Osteoblast (primary cell): ENCODE measurements at regions not wholly inside any gene's neighbourhood (a gene's known extent, or its start where the extent isn't known, plus 50 kb on each side); places are given as distances from the start of the nearest gene placed in this dataset.
"Not testable (repeated sequence)": the region's sequence is repeated elsewhere in the genome, so short reads cannot be mapped to it uniquely, and the experiment has no call there.

ENCODE experiments used
- DNase-seq: peaks from one replicate; pipeline ENCODE4 v3.0.0; 2011; ENCODE audit warnings: low spot score, mixed read lengths; ENCODE audit not compliant: insufficient read length; ENCODE audit errors: missing footprints
- H2AFZ ChIP-seq: 2 replicates; pipeline ENCODE4 v1.6.0; 2011; ENCODE audit warnings: mild to moderate bottlenecking, low read length
- H3K27ac ChIP-seq: 2 replicates; pipeline ENCODE4 v1.5.1; 2011; ENCODE audit warnings: mild to moderate bottlenecking, low read depth, low read length, moderate library complexity
- H3K27me3 ChIP-seq: 2 replicates; pipeline ENCODE4 v1.6.0; 2012; ENCODE audit warnings: mild to moderate bottlenecking, control low read depth, inconsistent platforms, low read length, moderate library complexity; ENCODE audit not compliant: insufficient read depth
- H3K36me3 ChIP-seq: 2 replicates; pipeline ENCODE4 v1.5.1; 2011; ENCODE audit warnings: mild to moderate bottlenecking, low read length, control low read depth, moderate library complexity; ENCODE audit not compliant: insufficient read depth
- H3K4me1 ChIP-seq: 2 replicates; pipeline ENCODE4 v1.5.1; 2011; ENCODE audit warnings: mild to moderate bottlenecking, low read length, control low read depth, moderate library complexity; ENCODE audit not compliant: insufficient read depth
- H3K4me2 ChIP-seq: 2 replicates; pipeline ENCODE4 v1.6.0; 2011; ENCODE audit warnings: mild to moderate bottlenecking, low read length; ENCODE audit not compliant: insufficient read depth
- H3K4me3 ChIP-seq: fragments of 200-600 bp; sonication (generic); 3 replicates; pipeline ENCODE4 v1.5.1; 2012; ENCODE audit warnings: mild to moderate bottlenecking, low read length, inconsistent platforms; ENCODE audit not compliant: insufficient read depth
- H3K79me2 ChIP-seq: 2 replicates; pipeline ENCODE4 v1.6.0; 2012; ENCODE audit warnings: mild to moderate bottlenecking, low read length, control low read depth, inconsistent platforms; ENCODE audit not compliant: insufficient read depth
- H3K9me3 ChIP-seq: 2 replicates; pipeline ENCODE4 v1.5.1; 2011; ENCODE audit warnings: low read depth, low read length, control low read depth
- H4K20me1 ChIP-seq: 2 replicates; pipeline ENCODE4 v1.6.0; 2012; ENCODE audit warnings: mild to moderate bottlenecking, low read length, control low read depth; ENCODE audit not compliant: insufficient read depth
- TF ChIP-seq, protein P1 (sequence below): IDR thresholded peaks from 2 replicates; pipeline ENCODE4 v1.5.1; 2011; ENCODE audit warnings: mild to moderate bottlenecking, low read depth, low read length, moderate library complexity; ENCODE audit errors: extremely low read depth

DNA sequence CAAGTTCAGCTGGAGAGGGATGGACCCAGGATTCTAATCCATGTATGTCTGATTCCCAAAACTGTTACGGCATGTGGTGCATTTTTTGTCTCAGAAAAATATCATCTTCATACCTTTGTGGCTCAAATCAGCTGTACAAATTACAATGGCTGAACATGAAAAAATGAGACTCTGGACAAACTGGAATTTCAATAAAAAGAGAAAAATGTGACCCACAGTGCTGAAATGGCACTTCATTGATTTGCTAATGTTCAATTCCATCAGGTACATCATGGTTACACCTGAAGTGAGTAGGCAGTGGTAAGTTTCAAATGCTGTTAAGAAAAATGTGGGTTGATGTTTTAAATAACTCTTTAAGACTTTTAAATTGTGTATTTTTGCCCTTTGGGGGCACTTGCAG, 165.6 kb upstream of the CAND1 start:
- Histone ChIP-seq H3K79me2 (no peaks in the 10 kb centered on the region), H3K36me3 (no peaks in the 10 kb centered on the region), H4K20me1 (no peaks in the 10 kb centered on the region), H3K4me1 (no peaks in the 10 kb centered on the region), H2AFZ (no peak overlapping the region), H3K9me3 (peaks cover 4% of the 10 kb centered on the region), H3K27me3 (no peaks in the 10 kb centered on the region), H3K4me2 (no peak overlapping the region), H3K27ac (no peak overlapping the region), H3K4me3 (no peak overlapping the region)
- DNase-seq = no peak
- TF ChIP-seq, protein P1, sequence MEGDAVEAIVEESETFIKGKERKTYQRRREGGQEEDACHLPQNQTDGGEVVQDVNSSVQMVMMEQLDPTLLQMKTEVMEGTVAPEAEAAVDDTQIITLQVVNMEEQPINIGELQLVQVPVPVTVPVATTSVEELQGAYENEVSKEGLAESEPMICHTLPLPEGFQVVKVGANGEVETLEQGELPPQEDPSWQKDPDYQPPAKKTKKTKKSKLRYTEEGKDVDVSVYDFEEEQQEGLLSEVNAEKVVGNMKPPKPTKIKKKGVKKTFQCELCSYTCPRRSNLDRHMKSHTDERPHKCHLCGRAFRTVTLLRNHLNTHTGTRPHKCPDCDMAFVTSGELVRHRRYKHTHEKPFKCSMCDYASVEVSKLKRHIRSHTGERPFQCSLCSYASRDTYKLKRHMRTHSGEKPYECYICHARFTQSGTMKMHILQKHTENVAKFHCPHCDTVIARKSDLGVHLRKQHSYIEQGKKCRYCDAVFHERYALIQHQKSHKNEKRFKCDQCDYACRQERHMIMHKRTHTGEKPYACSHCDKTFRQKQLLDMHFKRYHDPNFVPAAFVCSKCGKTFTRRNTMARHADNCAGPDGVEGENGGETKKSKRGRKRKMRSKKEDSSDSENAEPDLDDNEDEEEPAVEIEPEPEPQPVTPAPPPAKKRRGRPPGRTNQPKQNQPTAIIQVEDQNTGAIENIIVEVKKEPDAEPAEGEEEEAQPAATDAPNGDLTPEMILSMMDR = no peak

DNA sequence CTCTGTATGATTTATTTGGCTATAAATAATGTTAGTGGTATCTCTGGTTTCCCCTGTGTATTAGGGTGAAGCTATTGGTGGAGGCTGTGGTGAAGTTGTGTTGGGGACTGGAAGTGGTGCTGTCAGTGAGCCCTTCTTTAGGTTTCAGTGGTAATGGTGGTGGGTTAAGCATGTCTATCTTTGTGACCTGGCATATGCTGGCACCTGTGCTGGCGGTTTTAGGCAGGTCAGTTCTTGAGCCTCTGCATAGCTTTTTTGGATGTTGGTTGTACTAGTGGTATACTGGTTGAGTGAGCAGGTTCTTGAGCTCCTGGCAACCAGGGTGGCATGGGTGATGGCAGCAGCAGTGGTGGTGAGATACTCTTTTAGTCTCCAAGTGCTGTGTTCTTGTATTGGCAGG, 161.9 kb upstream of the CAND1 start:
- Histone ChIP-seq H3K4me1 (no peaks in the 10 kb centered on the region), H3K79me2 (no peaks in the 10 kb centered on the region), H3K4me3 (no peak overlapping the region), H2AFZ (no peak overlapping the region), H3K9me3 (peaks cover 4% of the 10 kb centered on the region), H3K36me3 (no peaks in the 10 kb centered on the region), H4K20me1 (no peaks in the 10 kb centered on the region), H3K4me2 (no peak overlapping the region), H3K27ac (no peak overlapping the region), H3K27me3 (no peaks in the 10 kb centered on the region)
- no peak for DNase-seq
- TF ChIP-seq, protein P1 = no peak

DNA sequence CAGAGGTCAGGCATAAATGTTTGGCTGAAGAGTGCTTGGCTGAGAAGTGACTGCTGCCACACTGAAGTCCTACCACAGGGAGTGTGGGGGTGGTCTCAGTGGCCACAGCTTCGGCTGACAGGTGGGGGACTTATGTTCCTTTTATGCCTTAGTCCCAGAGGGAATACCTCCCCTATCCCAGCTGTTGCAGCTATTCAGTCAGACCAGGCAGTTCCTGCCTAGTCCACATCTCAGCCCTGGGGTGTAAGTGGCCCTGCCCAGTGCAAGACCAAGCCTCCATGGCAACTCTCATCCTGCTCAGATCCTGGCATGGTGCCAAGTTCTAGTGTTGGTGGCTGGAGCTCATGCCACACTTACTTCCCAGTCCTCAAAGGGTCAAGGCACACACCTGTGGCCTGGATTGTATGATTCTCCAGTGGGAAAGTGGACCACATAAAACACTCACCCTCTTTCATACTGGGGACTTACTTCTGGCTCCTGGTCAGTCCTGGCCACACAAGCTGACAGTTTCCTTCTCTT, 161.3 kb upstream of the CAND1 start:
- Histone ChIP-seq H3K27ac (no peak overlapping the region), H3K9me3 (peaks cover 4% of the 10 kb centered on the region), H3K4me2 (no peak overlapping the region), H3K27me3 (no peaks in the 10 kb centered on the region), H3K36me3 (no peaks in the 10 kb centered on the region), H3K4me1 (no peaks in the 10 kb centered on the region), H3K4me3 (no peak overlapping the region), H4K20me1 (no peaks in the 10 kb centered on the region), H3K79me2 (no peaks in the 10 kb centered on the region), H2AFZ (no peak overlapping the region)
- TF ChIP-seq, protein P1 = no peak
- DNase-seq = no peak

DNA sequence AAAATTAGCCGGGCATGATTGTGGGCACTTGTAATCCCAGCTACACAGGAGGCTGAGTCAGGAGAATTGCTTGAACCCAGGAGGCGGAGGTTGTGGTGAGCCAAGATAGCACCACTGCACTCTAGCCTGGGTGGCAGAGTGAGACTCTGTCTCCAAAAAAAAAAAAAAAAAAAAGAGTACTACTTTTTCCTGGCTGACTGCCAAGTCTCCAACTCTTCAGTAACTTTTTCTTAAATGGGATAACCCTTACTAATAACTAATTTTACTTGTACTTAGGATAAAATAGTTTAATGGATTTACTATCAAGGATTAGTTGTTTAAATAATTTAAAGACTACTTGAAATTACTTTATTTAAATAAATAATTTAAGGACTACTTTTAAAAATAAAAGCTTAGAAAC, 158.8 kb upstream of the CAND1 start:
- H3K79me2 ChIP-seq, DNase-seq, H3K36me3 ChIP-seq, H3K4me1 ChIP-seq, H3K4me3 ChIP-seq, H3K4me2 ChIP-seq, H3K9me3 ChIP-seq, H4K20me1 ChIP-seq, H2AFZ ChIP-seq, H3K27me3 ChIP-seq, H3K27ac ChIP-seq: not testable (repeated sequence)
